HG02970 (cell line): ENCODE measurements at regions not wholly inside any gene's neighbourhood (a gene's known extent, or its start where the extent isn't known, plus 50 kb on each side); places are given as distances from the start of the nearest gene placed in this dataset.
"Not testable (repeated sequence)": the region's sequence is repeated elsewhere in the genome, so short reads cannot be mapped to it uniquely, and the experiment has no call there.

ENCODE experiments used
- ATAC-seq: cut with Tn5 transposase; IDR thresholded peaks from one replicate; pipeline ENCODE4 v1.9.1; 2021; ENCODE audit warnings: mild to moderate bottlenecking, moderate library complexity, moderate number of reproducible peaks; ENCODE audit not compliant: unreplicated experiment, low FRiP score

DNA sequence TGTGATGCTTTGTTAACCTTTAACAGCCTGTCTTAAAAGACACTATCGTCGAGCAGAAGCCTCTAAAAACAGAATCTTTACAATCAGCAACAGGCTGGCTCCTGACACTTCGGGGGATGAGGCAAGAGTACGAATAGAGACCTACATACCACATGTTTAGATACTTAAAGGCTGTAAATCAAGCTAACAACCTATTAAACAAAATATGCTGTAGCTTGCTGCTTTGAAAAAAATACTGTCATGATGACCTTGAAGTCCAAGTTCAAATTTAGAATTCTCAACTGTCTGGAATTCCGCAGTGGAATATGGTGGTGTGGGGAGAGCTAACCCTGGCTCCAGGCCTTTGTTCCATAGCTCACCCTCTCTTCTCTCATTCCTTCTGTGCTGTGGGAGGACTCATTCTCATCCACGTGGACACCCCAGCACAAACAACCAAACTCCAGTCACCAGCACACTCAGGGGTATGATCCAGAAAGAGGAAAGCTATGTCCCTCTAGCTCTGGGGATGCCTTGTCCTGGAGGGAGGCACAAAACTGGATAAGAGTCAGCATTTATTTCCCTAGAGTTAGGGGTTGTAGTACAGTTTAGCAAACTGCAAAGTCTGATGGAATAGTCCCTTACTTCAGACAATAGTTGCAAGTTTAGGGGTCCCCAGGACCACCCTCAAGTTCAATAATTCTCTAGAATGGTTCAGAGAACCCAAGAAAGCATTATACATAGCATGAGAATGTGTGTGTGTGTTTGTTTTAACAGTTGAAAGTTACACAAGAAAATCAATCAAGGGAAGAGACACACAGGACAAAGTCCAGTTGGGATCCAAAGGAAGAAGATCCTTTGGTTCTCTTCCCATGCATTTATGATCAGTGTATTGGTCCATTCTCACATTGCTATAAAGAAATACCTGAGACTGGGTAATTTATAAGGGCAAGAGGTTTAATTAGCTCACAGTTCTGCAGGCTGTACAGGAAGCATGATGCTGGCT is 196.1 kb upstream of the SVIL start:
- no peak for ATAC-seq

DNA sequence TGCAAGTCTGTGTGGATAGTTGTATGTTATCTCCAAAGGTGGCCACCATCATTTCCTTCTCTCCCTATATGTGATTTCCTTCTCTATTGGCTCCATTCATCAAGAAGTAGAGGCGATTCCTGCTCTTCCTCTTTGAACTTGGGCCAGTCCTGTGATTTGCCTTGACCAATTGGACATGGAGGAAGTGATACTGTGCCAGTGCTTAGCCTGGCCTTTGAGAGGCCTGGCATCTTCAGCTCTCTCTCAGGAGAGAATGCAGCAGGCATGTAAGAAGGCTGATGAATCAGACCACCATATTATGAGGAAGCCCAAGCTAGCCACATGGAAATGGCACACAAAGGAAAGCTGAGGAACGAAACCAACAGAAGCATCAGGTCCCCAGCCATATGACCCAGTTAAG is 195.0 kb upstream of the SVIL start:
- no peak for ATAC-seq

DNA sequence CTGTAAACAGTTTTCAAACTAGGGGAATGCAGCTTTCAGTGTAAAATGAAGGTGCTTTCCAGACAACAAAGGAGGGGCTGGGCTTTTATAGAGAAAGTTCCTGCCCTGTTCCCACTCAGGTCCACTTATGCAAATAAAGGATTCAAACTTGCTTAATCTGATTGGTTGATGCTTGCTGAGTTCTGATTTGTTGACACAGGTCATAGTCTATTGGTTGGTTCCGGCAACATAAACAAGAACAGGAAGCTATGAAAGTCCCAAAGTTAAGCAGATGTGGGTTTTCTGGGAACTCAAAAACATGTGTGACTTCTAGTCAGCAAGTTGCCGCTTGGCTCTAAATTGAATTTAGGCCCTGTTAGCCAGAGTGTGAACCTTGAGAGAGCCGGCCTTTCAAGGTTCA is 194.2 kb upstream of the SVIL start:
- no peak for ATAC-seq

DNA sequence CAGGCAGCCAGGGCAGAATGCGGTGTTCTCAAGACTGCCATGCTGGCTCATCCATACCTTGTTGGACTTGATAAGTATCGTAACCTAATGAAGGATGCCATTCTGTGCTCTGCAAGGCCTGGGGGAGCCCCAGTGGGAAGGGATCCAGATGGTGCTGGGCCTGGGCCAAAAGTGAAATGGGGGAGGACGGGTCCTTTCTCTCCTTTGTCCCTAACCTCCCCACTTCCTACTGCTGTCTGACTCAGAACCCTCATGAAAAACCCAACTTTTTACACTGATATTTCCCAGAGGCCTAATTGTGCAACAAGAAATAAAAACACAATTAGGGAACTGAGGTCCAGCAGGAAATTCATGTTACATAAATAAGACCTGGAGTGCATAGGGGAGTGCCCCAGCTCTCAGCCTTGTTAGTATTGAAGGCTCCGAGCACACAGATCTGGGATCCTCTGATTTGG is 193.7 kb upstream of the SVIL start:
- ATAC-seq = no peak

DNA sequence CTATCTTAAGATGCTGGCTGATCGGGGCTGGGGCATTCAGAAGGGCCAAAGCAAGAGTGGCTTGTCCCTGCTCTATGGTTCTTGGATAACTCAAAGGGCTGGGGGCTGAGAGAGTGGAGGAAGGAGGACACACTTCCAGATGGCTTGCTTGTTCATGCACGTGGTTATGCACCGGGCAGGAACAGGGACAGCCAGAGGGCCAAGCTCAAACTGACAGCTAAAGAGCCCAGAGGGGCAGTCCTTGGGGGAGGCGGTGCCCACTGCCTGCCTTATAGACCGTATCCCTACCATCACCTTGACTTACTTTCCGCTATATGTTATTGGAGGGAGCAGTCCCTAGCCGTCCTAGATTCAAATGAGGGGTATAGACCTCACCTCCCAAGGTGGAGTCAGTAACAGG is 192.7 kb upstream of the SVIL start:
- no peak for ATAC-seq

DNA sequence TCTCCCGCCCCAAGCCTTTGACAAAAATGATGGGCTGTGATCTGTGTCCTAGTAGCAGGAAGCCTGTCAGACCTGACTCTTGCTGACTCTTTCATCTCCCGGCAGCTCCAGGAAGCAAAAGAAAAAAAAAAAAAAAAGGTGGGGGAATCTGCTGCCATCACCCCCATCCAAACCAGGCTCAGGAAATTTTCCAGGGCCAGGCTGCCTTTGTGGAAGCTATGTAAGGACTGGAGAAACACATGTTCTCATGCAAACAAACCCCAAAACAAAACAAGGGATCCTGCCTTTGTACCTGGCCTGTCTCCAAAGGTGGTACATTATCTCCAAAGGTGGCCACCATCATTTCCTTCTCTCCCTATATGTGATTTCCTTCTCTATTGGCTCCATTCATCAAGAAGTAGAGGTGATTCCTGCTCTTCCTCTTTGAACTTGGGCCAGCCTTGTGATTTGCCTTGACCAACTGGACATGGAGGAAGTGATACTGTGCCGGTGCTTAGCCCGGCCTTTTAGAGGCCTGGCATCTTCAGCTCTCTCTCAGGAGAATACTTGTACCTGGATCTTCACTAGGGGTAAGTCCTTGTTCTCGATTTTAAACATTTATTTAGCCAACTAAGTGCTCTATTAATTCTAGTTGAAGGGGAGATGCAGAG is 192.2 kb upstream of the SVIL start:
- ATAC-seq = no peak

DNA sequence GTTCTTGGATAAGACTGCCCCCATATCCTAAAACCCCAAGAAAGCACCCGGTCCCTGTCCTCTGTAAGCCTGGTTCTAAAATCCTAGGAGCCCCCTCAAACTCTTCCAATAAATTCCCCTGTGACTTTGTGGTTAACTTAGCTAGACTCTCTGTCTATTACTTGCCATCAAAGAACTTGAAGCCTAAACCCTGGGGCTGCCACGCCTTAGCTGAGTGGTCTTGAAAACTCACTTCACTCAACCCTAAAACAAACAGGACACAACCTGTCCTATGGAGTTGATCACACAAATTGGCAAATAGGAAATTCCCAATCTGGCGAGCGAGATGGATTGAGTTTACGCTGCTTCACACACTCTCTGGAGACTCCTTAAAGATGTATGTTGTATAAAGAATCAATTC is 191.4 kb upstream of the SVIL start:
- no peak for ATAC-seq

DNA sequence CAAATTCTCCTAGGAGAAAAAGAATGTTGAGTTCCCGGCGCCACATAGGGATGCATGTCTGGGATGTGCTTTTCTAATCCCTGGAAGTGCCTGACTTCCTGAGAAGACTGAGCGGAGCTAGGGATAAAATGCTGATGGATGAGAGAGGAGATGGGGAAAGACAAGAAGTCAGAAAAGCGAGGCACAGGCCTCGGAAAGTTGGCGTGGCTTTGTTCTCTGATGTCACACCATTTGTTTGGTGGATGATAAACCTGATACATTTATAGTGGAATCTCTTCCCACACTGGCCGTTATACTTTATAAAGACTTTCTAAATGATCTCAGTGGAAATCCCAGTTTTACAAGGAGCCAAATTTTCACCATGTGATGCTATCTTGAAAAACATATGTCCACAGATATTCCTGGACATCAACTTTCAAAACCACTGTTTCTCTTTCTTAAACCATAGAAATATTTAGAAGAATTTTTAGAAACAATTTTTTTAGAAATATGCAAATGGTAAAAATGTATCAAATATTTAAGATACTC is 188.8 kb upstream of the SVIL start:
- ATAC-seq = no peak

DNA sequence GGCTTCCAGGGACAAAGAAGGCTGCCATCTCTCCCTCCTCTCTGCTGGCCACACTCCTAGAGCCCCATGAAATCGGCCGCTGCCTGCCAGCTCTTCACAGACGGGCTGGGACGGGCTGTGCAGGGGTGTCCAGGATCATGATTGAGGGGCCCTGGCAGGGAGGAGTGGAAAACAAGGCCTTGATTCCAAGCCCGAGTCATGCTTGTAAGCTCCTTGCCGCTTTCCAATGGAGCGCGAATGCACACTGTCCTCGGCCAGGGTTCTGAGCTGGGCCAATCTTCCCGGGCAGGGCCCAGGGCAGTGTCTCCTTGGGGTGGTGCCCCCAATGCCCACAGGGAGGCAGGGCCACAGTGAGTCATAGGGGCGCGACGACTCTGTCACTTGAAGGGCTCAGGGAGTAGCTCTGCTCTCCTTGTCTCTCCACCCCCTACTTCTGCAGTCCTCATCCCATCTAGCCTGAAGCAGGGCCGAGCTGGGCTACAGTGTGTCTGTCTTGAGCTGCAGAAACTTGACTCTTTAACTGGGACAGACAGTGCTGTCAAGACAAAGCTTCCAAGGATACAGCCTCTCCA is 186.2 kb upstream of the SVIL start:
- no peak for ATAC-seq

DNA sequence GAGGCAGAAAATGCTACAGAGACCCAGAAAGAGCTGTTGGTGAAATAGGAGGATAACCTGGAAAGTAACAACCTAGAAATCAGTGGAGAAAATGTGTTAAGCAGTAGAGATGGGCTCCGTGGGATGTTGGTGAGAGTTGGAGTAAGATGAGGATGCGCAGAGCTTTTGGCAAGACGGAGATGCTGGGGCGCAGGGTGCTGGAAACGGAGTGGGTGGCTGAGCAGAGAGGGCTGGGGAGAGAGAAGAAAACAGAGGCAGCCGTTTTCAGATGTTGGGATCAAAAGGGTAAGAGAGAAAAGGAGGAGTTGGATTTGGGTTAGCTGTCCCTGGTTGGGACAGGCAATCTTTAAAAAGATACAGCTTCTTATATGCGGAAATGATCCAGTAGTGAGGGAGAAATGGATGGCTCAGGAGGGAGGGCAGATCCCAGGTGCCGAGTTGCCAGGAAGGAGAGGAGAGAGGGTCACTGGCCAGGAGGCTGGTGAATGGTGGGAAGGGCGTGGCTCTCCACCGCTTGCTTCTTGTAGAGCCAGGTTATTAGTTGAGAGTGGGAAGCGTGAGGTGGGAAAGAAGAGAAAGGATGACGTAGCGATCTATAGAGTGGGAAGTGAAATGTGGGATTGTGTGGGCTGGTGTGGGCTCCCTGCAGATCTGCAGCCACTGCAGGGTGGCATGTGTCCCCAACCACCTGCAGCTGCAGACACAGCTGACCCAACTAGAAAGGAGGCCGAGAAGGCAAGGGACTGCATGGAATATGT is 182.2 kb upstream of the SVIL start:
- ATAC-seq = no peak

DNA sequence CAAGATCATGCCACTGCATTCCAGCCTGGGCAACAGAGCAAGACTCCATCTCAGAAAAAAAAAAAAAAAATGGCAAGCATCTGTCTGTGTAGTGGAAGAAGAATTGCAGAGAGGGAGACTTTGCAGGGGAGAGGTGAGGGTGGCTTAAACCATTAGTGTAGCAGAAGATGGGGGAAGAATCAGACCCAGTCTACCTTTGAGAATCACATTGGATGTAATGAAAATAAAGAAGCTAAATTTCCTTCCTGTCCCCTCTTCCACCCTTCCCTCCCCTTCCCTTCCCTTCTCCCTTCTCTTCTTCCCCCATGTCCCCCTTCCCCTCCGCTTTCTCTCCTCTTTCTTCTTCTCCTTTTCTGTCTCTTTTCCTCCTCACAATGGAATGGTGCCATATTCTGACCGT is 180.8 kb upstream of the SVIL start:
- ATAC-seq = no peak

DNA sequence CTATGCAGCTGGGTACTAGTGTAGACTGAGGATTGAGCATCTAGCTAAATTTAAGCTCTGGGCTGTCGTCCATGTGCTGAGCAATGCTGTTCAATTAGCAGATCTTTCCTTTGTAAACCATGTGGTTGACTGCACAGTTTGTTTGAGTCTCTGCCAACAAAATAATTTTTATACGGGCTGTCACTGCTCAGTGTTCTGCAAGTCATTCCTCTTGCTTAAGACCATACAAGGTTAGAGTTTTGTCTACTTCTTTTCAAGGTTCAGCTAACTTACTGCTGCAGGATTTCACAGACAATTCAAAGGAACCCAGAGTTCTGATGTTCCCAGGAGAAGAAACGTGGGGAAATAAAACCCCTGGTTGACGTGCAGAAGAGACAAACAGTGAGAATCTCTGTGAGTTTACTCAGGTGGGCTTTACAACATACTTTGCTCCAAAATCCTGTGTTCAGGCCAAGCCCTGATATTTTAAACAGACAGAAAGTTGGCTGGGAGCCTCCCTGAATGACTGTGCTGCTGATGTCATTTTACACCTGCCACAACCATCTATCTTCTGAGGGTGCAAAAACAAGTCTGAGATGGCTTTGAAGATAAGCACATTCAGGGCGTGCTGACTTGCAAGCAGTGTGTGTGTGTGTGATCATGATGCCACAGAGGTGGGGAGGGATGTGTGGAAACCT is 177.1 kb upstream of the SVIL start:
- ATAC-seq = no peak

DNA sequence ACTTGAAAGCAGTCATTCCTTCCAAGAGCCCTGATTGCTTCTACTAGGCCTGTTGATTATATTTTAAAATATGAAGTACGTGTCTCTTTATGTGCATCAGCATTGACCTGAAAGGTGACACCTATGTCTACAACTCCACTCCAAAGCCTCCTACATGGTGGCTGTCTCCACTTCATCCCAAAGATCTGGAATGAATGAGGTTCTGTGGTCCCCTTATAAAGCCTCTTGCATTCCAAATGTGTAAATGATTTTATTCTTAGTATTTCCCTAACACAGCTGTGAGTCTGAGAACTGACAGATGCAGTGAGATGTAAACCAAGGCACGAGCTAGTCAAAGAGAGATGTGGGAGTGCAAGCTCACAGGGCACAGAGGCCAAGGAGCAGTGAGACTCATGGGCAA is 176.0 kb upstream of the SVIL start:
- no peak for ATAC-seq

DNA sequence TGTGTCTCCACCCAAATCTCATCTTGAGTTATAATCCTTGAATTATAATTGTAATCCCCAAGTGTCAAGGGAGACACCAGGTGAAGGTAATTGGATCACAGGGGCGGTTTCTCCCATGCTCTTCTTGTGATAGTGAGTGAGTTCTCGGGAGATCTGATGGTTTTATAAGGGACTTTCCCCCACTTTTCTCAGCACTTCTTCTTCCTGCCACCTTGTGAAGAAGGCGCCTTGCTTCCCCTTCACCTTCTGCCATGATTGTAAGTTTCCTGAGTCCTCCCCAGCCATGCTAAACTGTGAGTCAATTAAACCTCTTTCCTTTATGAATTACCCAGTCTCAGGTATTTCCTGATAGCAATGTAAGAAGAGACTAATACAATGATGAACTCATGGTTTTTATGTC is 175.5 kb upstream of the SVIL start:
- not testable (repeated sequence) for ATAC-seq

DNA sequence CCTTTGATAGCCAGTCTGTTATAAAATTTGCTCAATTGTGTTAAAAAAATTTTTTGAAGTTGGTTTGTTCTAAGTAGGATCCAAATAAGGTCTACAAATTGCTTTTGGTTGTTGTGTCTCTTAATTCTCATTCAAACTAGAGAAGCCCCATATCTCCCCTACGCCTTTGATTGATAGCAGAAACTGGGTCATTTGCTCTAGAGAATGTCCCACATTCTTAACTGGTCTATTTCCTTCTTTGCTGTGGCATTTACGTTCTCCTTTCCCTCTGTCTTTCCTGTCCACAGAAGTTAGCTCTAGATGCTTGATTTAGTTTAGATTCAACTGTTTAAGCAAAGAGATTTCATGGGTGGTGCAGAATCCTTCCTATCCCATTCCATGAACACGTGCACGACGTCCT is 174.6 kb upstream of the SVIL start:
- no peak for ATAC-seq

DNA sequence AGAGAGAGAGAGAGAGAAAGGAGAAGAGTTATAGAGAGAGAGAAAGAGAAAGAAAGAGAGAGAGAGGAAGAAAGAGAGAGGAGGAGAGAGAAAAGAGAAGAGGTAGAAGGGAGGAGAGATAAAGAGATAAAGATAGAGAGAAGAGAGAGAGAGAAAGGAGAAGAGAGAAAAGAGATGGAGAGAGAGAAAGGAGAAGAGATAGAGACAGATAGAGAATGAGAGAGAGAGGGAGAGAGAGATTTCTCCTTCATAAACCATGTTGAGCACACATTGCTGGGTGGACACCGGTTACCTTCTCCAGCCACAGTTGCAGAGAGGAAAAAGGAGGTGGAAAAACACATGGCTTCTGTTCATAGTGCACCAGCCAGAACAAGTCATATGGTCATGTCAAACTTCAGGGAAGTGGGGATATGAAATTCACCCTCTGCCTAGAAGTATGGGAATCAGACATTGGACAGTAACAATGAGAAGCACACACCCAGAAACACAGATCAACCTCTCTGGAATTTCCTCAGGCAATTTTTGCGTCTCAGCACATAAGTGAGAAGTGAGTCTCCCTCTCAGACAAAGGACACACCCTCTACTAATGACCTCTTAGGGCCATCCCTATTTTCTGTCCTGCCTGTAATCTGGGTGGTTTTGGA is 172.5 kb upstream of the SVIL start:
- no peak for ATAC-seq

DNA sequence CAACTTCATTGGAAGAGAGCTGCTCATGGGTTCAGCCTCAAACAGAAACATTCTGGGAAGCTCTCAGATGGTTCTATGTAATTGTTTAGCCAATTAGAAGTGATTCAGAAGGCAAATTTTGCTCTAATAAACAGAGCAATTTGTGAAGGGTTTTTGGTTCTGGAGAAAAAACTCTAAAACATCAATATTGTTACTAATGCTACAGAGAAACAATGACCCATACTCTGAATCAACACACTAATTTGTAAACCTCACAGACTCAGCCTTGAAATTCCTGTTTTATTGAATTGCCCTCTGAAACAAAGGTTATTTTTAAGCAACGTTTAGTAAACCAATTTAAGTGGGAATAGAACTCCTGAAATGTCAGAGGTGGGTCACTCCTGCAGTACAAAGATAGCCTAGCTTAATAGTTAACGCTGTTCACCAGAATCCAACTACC is 171.6 kb upstream of the SVIL start:
- no peak for ATAC-seq

DNA sequence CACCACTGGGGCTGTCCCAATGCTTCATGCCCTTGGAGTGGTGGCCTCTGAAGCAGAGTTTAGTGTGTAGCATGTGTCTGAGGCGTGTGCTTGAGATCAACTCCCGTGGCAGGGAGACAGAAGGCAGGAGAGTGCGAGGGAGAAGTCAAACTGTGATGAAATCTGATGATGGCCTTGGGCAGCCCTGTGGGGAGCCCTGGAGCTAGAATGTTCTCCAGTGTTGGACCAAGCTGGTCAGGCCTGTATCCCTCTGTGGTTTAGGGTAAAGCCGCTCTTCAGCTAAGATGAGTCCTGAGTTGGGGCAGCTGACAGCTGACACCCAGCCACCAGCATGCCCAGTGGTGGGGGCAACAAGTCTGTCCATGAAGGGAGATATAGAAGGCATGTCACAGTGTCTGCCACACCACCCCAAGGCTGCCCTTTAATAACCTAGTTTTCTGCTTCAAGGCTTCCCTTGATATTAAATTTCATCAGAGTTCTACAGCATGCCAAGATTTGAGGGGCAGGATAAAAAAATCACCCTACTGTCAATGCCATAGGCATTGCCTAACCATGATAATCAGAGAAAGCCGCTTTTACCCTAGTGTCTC is 170.5 kb upstream of the SVIL start:
- ATAC-seq = no peak
